GM23338 (cell line): ENCODE measurements at regions not wholly inside any gene's neighbourhood (a gene's known extent, or its start where the extent isn't known, plus 50 kb on each side); places are given as distances from the start of the nearest gene placed in this dataset.

Experiments
- ATAC-seq: fragments of 200-7000 bp; cut with Tn5 transposase; 3 replicates; pipeline ENCODE4 v1.9.1; 2020
- DNase-seq: peaks from one replicate; pipeline ENCODE4 v3.0.0-alpha.2; 2015; ENCODE audit warnings: low spot score
- H2AFZ ChIP-seq: fragments of 200-600 bp; sonication (generic); 2 replicates; pipeline ENCODE4 v1.8.0; 2016; ENCODE audit warnings: antibody characterized with exemption, mild to moderate bottlenecking, moderate library complexity
- H3F3A ChIP-seq: fragments of 200-600 bp; sonication (generic); replicated peaks from 2 replicates; pipeline ENCODE4 v1.8.0; 2017; ENCODE audit warnings: antibody characterized with exemption, mixed run types, low read depth
- H3K27ac ChIP-seq: fragments of 200-600 bp; sonication (generic); 2 replicates; pipeline ENCODE4 v1.6.1; 2016; ENCODE audit warnings: low read depth
- H3K27me3 ChIP-seq: fragments of 200-600 bp; sonication (generic); 2 replicates; pipeline ENCODE4 v1.8.0; 2016; ENCODE audit warnings: mild to moderate bottlenecking, mixed run types, moderate library complexity; ENCODE audit not compliant: insufficient read depth
- H3K36me3 ChIP-seq: fragments of 200-600 bp; sonication (generic); 2 replicates; pipeline ENCODE4 v1.8.0; 2016; ENCODE audit warnings: mild to moderate bottlenecking; ENCODE audit not compliant: insufficient read depth
- H3K4me1 ChIP-seq: fragments of 200-600 bp; sonication (generic); 2 replicates; pipeline ENCODE4 v1.8.0; 2016; ENCODE audit warnings: mild to moderate bottlenecking, moderate library complexity; ENCODE audit not compliant: insufficient read depth
- H3K4me2 ChIP-seq: fragments of 200-600 bp; sonication (generic); 2 replicates; pipeline ENCODE4 v1.7.1; 2017; ENCODE audit warnings: mixed run types
- H3K4me3 ChIP-seq: fragments of 200-600 bp; sonication (generic); 2 replicates; pipeline ENCODE4 v1.6.1; 2016; ENCODE audit warnings: mixed run types
- H3K79me2 ChIP-seq: fragments of 200-600 bp; sonication (generic); replicated peaks from 2 replicates; pipeline ENCODE4 v1.8.0; 2017; ENCODE audit warnings: mild to moderate bottlenecking; ENCODE audit not compliant: insufficient read depth
- H3K9me2 ChIP-seq: fragments of 200-600 bp; sonication (generic); 2 replicates; pipeline ENCODE4 v1.8.0; 2017; ENCODE audit not compliant: insufficient read depth
- H4K20me1 ChIP-seq: fragments of 200-600 bp; sonication (generic); replicated peaks from 2 replicates; pipeline ENCODE4 v1.8.0; 2017; ENCODE audit warnings: mild to moderate bottlenecking; ENCODE audit not compliant: insufficient read depth
- H3K27ac Mint-ChIP-seq: 2 replicates; pipeline ENCODE4 v1.8.0; 2020; ENCODE audit warnings: inconsistent platforms, mild to moderate bottlenecking, moderate library complexity, mixed read lengths
- H3K27me3 Mint-ChIP-seq: 3 replicates; pipeline ENCODE4 v1.8.0; 2022; ENCODE audit warnings: low read depth, mild to moderate bottlenecking, moderate library complexity, mixed read lengths, inconsistent platforms; ENCODE audit not compliant: insufficient read depth, poor library complexity
- H3K36me3 Mint-ChIP-seq: 3 replicates; pipeline ENCODE4 v1.8.0; 2021; ENCODE audit warnings: low read depth, mild to moderate bottlenecking, inconsistent platforms, moderate library complexity, mixed read lengths
- H3K4me1 Mint-ChIP-seq: 3 replicates; pipeline ENCODE4 v1.8.0; 2020; ENCODE audit warnings: mild to moderate bottlenecking, inconsistent platforms, mixed read lengths
- H3K4me3 Mint-ChIP-seq: 3 replicates; pipeline ENCODE4 v1.8.0; 2021; ENCODE audit warnings: moderate library complexity, mild to moderate bottlenecking, inconsistent platforms, mixed read lengths
- H3K9me3 Mint-ChIP-seq: 3 replicates; pipeline ENCODE4 v1.8.0; 2020; ENCODE audit warnings: moderate library complexity, mild to moderate bottlenecking, inconsistent platforms, mixed read lengths
- CREB1 ChIP-seq: fragments of 250-450 bp; sonication (Bioruptor Pico); IDR thresholded peaks from 2 replicates; pipeline ENCODE4 v1.5.0; 2020; ENCODE audit warnings: low read depth, mild to moderate bottlenecking, moderate library complexity
- CTCF ChIP-seq, 2 experiments: fragments of 200-600 bp in 1 of 2; sonication (generic) in 1 of 2; conservative IDR thresholded peaks; 2 replicates each; pipeline versions ENCODE4 v1.5.1 to v1.6.1; 2016 to 2017; ENCODE audit warnings: antibody characterized with exemption in 2 of 2, low read depth in 2 of 2, mild to moderate bottlenecking in 2 of 2, moderate library complexity in 1 of 2
- ETS1 ChIP-seq: IDR thresholded peaks from 2 replicates; pipeline ENCODE4 v1.6.1; 2016; ENCODE audit warnings: antibody characterized with exemption
- EZH2 ChIP-seq: fragments of 200-600 bp; sonication (generic); IDR thresholded peaks from one replicate; pipeline ENCODE4 v1.8.0; 2017; ENCODE audit warnings: antibody characterized with exemption, mild to moderate bottlenecking, low read depth; ENCODE audit not compliant: unreplicated experiment
- EZH2phosphoT487 ChIP-seq: fragments of 200-600 bp; sonication (generic); IDR thresholded peaks from one replicate; pipeline ENCODE4 v1.8.1; 2018; ENCODE audit warnings: antibody characterized with exemption; ENCODE audit not compliant: unreplicated experiment
- JUNB ChIP-seq: IDR thresholded peaks from one replicate; pipeline ENCODE4 v1.6.1; 2016; ENCODE audit warnings: antibody characterized with exemption; ENCODE audit not compliant: unreplicated experiment
- NANOG ChIP-seq: IDR thresholded peaks from 2 replicates; pipeline ENCODE4 v1.6.1; 2016; ENCODE audit warnings: antibody characterized with exemption, borderline replicate concordance
- POLR2AphosphoS5 ChIP-seq: IDR thresholded peaks from 2 replicates; pipeline ENCODE4 v1.6.1; 2016; ENCODE audit warnings: antibody characterized with exemption, low read depth
- STAT1 ChIP-seq: IDR thresholded peaks from one replicate; pipeline ENCODE4 v1.6.1; 2016; ENCODE audit warnings: antibody characterized with exemption; ENCODE audit not compliant: unreplicated experiment
- ZNF114 ChIP-seq: fragments of 250-450 bp; sonication (Bioruptor Pico); IDR thresholded peaks from 2 replicates; pipeline ENCODE4 v1.5.0; 2020; ENCODE audit warnings: mild to moderate bottlenecking, moderate library complexity
- ZNF331 ChIP-seq: fragments of 250-450 bp; sonication (Bioruptor Pico); IDR thresholded peaks from 2 replicates; pipeline ENCODE4 v1.5.0; 2020; ENCODE audit warnings: low read depth, mild to moderate bottlenecking, moderate library complexity
- TF ChIP-seq, protein P1 (sequence below): fragments of 250-450 bp; sonication (Bioruptor Pico); IDR thresholded peaks from 2 replicates; pipeline ENCODE4 v1.5.0; 2020; ENCODE audit warnings: mild to moderate bottlenecking, moderate library complexity
- TF ChIP-seq, protein P2 (sequence below): IDR thresholded peaks from one replicate; pipeline ENCODE4 v1.6.1; 2018; ENCODE audit warnings: antibody characterized with exemption; ENCODE audit not compliant: unreplicated experiment

GRCh38 chr7:81051811-81052413 is 133.1 kb upstream of the SEMA3C start:
- no peak overlapping the region for H3K27ac ChIP-seq
- peaks cover 33% of the 10 kb centered on the region for H3K9me3 Mint-ChIP-seq

More at GRCh38 chr7:81051811-81052413, 133.1 kb upstream of the SEMA3C start:
- Histone ChIP-seq H3K4me1 (no peaks in the 10 kb centered on the region), H3K27me3 (no peaks in the 10 kb centered on the region), H4K20me1 (no peaks in the 10 kb centered on the region), H3K4me2 (no peak overlapping the region), H3K4me3 (no peak overlapping the region), H3K79me2 (no peaks in the 10 kb centered on the region), H3K9me2 (no peaks in the 10 kb centered on the region), H3F3A (no peaks in the 10 kb centered on the region), H3K36me3 (no peaks in the 10 kb centered on the region; the same call in 1 of the 2 replicates), H2AFZ (no peak overlapping the region)
- DNase-seq (no peak), ATAC-seq (no peak)
- Mint-ChIP-seq H3K27me3 (peaks cover 7% of the 10 kb centered on the region), H3K36me3 (peaks cover 22% of the 10 kb centered on the region), H3K27ac (no peak overlapping the region), H3K4me1 (no peaks in the 10 kb centered on the region), H3K4me3 (no peak overlapping the region)
- TF ChIP-seq CTCF (conservative IDR thresholded peaks at IDR 0.05; ENCODE audit: low read depth in 2 of 2) (no peak), ZNF331 (CRISPR knock-in tag) (no peak), NANOG (no peak), POLR2AphosphoS5 (no peak), STAT1 (no peak), EZH2phosphoT487 (no peak), EZH2 (no peak), JUNB (no peak), ZNF114 (CRISPR knock-in tag) (no peak), CREB1 (no peak), ETS1 (no peak)
- TF ChIP-seq, protein P1, sequence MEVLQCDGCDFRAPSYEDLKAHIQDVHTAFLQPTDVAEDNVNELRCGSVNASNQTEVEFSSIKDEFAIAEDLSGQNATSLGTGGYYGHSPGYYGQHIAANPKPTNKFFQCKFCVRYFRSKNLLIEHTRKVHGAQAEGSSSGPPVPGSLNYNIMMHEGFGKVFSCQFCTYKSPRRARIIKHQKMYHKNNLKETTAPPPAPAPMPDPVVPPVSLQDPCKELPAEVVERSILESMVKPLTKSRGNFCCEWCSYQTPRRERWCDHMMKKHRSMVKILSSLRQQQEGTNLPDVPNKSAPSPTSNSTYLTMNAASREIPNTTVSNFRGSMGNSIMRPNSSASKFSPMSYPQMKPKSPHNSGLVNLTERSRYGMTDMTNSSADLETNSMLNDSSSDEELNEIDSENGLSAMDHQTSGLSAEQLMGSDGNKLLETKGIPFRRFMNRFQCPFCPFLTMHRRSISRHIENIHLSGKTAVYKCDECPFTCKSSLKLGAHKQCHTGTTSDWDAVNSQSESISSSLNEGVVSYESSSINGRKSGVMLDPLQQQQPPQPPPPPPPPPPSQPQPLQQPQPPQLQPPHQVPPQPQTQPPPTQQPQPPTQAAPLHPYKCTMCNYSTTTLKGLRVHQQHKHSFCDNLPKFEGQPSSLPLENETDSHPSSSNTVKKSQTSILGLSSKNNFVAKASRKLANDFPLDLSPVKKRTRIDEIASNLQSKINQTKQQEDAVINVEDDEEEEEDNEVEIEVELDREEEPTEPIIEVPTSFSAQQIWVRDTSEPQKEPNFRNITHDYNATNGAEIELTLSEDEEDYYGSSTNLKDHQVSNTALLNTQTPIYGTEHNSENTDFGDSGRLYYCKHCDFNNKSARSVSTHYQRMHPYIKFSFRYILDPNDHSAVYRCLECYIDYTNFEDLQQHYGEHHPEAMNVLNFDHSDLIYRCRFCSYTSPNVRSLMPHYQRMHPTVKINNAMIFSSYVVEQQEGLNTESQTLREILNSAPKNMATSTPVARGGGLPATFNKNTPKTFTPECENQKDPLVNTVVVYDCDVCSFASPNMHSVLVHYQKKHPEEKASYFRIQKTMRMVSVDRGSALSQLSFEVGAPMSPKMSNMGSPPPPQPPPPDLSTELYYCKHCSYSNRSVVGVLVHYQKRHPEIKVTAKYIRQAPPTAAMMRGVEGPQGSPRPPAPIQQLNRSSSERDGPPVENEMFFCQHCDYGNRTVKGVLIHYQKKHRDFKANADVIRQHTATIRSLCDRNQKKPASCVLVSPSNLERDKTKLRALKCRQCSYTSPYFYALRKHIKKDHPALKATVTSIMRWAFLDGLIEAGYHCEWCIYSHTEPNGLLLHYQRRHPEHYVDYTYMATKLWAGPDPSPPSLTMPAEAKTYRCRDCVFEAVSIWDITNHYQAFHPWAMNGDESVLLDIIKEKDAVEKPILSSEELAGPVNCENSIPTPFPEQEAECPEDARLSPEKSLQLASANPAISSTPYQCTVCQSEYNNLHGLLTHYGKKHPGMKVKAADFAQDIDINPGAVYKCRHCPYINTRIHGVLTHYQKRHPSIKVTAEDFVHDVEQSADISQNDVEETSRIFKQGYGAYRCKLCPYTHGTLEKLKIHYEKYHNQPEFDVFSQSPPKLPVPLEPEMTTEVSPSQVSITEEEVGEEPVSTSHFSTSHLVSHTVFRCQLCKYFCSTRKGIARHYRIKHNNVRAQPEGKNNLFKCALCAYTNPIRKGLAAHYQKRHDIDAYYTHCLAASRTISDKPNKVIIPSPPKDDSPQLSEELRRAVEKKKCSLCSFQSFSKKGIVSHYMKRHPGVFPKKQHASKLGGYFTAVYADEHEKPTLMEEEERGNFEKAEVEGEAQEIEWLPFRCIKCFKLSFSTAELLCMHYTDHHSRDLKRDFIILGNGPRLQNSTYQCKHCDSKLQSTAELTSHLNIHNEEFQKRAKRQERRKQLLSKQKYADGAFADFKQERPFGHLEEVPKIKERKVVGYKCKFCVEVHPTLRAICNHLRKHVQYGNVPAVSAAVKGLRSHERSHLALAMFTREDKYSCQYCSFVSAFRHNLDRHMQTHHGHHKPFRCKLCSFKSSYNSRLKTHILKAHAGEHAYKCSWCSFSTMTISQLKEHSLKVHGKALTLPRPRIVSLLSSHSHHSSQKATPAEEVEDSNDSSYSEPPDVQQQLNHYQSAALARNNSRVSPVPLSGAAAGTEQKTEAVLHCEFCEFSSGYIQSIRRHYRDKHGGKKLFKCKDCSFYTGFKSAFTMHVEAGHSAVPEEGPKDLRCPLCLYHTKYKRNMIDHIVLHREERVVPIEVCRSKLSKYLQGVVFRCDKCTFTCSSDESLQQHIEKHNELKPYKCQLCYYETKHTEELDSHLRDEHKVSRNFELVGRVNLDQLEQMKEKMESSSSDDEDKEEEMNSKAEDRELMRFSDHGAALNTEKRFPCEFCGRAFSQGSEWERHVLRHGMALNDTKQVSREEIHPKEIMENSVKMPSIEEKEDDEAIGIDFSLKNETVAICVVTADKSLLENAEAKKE (CRISPR knock-in tag): no peak
- TF ChIP-seq, protein P2, sequence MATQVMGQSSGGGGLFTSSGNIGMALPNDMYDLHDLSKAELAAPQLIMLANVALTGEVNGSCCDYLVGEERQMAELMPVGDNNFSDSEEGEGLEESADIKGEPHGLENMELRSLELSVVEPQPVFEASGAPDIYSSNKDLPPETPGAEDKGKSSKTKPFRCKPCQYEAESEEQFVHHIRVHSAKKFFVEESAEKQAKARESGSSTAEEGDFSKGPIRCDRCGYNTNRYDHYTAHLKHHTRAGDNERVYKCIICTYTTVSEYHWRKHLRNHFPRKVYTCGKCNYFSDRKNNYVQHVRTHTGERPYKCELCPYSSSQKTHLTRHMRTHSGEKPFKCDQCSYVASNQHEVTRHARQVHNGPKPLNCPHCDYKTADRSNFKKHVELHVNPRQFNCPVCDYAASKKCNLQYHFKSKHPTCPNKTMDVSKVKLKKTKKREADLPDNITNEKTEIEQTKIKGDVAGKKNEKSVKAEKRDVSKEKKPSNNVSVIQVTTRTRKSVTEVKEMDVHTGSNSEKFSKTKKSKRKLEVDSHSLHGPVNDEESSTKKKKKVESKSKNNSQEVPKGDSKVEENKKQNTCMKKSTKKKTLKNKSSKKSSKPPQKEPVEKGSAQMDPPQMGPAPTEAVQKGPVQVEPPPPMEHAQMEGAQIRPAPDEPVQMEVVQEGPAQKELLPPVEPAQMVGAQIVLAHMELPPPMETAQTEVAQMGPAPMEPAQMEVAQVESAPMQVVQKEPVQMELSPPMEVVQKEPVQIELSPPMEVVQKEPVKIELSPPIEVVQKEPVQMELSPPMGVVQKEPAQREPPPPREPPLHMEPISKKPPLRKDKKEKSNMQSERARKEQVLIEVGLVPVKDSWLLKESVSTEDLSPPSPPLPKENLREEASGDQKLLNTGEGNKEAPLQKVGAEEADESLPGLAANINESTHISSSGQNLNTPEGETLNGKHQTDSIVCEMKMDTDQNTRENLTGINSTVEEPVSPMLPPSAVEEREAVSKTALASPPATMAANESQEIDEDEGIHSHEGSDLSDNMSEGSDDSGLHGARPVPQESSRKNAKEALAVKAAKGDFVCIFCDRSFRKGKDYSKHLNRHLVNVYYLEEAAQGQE: no peak
